ENCODE measurements at regions not wholly inside any gene's neighbourhood (a gene's known extent, or its start where the extent isn't known, plus 50 kb on each side); places are given as distances from the start of the nearest gene placed in this dataset.

GRCh38 chr1:74953622-74954021, 180.6 kb upstream of the LHX8 start:
- TF ChIP-seq HNRNPH1 (optimal IDR thresholded peaks at IDR 0.05; ENCODE audit: low read depth, low read length) (no peak), USF2 (CRISPR knock-in tag; IDR thresholded peaks at IDR 0.05) (no peak), ZNF175 (CRISPR knock-in tag; IDR thresholded peaks at IDR 0.05; ENCODE audit: low read depth) (no peak), ZBTB12 (CRISPR knock-in tag; IDR thresholded peaks at IDR 0.05) (no peak)
- TF ChIP-seq, protein P1, sequence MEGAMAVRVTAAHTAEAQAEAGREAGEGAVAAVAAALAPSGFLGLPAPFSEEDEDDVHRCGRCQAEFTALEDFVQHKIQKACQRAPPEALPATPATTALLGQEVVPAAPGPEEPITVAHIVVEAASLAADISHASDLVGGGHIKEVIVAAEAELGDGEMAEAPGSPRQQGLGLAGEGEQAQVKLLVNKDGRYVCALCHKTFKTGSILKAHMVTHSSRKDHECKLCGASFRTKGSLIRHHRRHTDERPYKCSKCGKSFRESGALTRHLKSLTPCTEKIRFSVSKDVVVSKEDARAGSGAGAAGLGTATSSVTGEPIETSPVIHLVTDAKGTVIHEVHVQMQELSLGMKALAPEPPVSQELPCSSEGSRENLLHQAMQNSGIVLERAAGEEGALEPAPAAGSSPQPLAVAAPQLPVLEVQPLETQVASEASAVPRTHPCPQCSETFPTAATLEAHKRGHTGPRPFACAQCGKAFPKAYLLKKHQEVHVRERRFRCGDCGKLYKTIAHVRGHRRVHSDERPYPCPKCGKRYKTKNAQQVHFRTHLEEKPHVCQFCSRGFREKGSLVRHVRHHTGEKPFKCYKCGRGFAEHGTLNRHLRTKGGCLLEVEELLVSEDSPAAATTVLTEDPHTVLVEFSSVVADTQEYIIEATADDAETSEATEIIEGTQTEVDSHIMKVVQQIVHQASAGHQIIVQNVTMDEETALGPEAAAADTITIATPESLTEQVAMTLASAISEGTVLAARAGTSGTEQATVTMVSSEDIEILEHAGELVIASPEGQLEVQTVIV (CRISPR knock-in tag; IDR thresholded peaks at IDR 0.05; ENCODE audit: borderline replicate concordance) = no peak

Data from K562 (cell line).